Ovary (tissue), 3 donors: ENCODE measurements at regions not wholly inside any gene's neighbourhood (a gene's known extent, or its start where the extent isn't known, plus 50 kb on each side); places are given as distances from the start of the nearest gene placed in this dataset.

ENCODE experiments used
- CTCF ChIP-seq, 3 donors: fragments of 450-650 bp in 2 of 3; fragments of 200-600 bp in 1 of 3; IDR thresholded peaks; one replicate each; pipeline versions ENCODE4 v1.5.1 to v1.8.0; 2016 to 2022; ENCODE audit warnings: antibody characterized with exemption in 3 of 3, mild to moderate bottlenecking in 1 of 3
- POLR2A ChIP-seq: fragments of 450-650 bp; IDR thresholded peaks from one replicate; pipeline ENCODE4 v1.6.1; 2017; ENCODE audit warnings: antibody characterized with exemption, mild to moderate bottlenecking, moderate library complexity
- donor health status: DM: no; HTN: no; CAD: no.

GRCh38 chr1:184889902-184890301 is 84.4 kb downstream of the NIBAN1 start:
- TF ChIP-seq CTCF (IDR thresholded peaks at IDR 0.05) (no peak), POLR2A (no peak)
